Progenitor cell of endocrine pancreas (in vitro differentiated cells): ENCODE measurements at regions not wholly inside any gene's neighbourhood (a gene's known extent, or its start where the extent isn't known, plus 50 kb on each side); places are given as distances from the start of the nearest gene placed in this dataset.

Experiments used
- DNase-seq: peaks from one replicate; pipeline ENCODE4 v3.0.0; 2021; ENCODE audit warnings: low spot score; ENCODE audit not compliant: unreplicated experiment
- H3K27ac Mint-ChIP-seq: 2 replicates; pipeline ENCODE4 v1.8.0; 2021; ENCODE audit warnings: mild to moderate bottlenecking, moderate library complexity, mixed read lengths
- H3K27me3 Mint-ChIP-seq: 2 replicates; pipeline ENCODE4 v1.8.0; 2021; ENCODE audit warnings: mixed read lengths
- H3K36me3 Mint-ChIP-seq: 2 replicates; pipeline ENCODE4 v1.8.0; 2022; ENCODE audit warnings: mixed read lengths; ENCODE audit not compliant: insufficient read depth
- H3K4me1 Mint-ChIP-seq: 2 replicates; pipeline ENCODE4 v1.8.0; 2021; ENCODE audit warnings: low read depth, mixed read lengths
- H3K4me3 Mint-ChIP-seq: 2 replicates; pipeline ENCODE4 v1.8.0; 2021; ENCODE audit warnings: low read depth, mild to moderate bottlenecking, moderate library complexity, mixed read lengths
- H3K9me3 Mint-ChIP-seq: 2 replicates; pipeline ENCODE4 v1.8.0; 2021; ENCODE audit warnings: low read depth, mixed read lengths
- TF ChIP-seq, protein P1 (sequence below): fragments of 200-600 bp; sonication (generic); IDR thresholded peaks from one replicate; pipeline ENCODE4 v1.5.0; 2021; ENCODE audit warnings: antibody characterized with exemption, mild to moderate bottlenecking; ENCODE audit not compliant: unreplicated experiment

DNA sequence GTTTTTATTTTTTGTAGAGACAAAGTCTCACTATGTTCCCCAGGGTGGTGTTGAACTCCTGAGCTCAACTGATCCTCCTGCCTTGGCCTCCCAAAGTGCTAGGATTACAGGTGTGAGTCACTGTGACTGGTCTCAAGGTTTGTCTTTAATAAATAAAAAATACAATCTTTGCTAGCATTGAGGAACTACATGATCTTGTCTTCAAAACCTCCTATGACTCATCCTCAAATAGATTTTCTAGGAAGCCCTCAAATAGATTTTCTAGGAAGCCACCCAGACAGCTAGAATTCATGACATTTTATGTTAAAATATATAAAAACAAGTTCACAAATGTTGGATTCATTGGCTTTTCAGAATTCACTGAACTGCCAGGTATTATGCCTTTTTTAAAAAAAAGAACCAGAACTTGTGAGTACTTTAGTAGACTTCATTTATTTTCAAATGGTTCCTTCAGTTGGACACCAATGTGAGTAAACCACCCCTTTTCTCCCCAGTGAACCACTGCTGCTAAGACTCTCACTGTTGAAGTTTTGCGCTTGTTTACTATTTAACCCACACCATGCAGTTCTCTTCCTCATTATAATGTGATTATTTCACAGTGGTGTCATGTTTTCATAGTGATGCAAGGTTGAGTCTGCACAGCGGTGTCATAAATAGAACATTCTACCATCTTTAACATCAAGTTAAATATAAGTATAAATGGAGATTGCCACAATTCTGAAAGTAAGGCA is 303.9 kb downstream of the CASP12 start:
- Mint-ChIP-seq H3K36me3 (no peaks in the 10 kb centered on the region), H3K9me3 (no peaks in the 10 kb centered on the region), H3K27me3 (no peaks in the 10 kb centered on the region), H3K4me3 (no peak overlapping the region), H3K4me1 (peaks cover 4% of the 10 kb centered on the region), H3K27ac (no peak overlapping the region)
- DNase-seq = no peak
- TF ChIP-seq, protein P1, sequence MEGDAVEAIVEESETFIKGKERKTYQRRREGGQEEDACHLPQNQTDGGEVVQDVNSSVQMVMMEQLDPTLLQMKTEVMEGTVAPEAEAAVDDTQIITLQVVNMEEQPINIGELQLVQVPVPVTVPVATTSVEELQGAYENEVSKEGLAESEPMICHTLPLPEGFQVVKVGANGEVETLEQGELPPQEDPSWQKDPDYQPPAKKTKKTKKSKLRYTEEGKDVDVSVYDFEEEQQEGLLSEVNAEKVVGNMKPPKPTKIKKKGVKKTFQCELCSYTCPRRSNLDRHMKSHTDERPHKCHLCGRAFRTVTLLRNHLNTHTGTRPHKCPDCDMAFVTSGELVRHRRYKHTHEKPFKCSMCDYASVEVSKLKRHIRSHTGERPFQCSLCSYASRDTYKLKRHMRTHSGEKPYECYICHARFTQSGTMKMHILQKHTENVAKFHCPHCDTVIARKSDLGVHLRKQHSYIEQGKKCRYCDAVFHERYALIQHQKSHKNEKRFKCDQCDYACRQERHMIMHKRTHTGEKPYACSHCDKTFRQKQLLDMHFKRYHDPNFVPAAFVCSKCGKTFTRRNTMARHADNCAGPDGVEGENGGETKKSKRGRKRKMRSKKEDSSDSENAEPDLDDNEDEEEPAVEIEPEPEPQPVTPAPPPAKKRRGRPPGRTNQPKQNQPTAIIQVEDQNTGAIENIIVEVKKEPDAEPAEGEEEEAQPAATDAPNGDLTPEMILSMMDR = no peak

DNA sequence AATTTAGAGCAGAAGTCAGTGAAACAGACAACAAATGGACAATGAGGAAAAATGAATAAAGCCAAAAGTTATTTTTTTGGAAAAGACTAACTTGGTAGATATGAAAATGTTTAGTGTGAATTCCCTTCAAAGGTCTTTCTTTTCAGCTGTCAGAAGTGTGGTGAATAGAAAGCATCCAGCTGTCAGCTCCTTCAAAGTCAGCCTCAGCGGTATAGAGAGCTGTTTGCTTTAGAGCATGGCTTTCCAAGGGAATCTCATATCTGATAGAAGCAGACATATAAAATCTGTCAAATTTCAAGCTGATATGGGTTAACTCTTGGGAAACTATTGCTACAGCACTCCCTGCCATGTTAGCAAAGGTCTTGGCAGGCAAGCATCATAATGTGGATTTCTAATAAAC is 309.3 kb downstream of the CASP12 start:
- H3K4me3 Mint-ChIP-seq = no peak overlapping the region
- H3K27me3 Mint-ChIP-seq = no peaks in the 10 kb centered on the region
- no peak overlapping the region for H3K27ac Mint-ChIP-seq
- no peak for DNase-seq
- no peaks in the 10 kb centered on the region for H3K4me1 Mint-ChIP-seq
- TF ChIP-seq, protein P1 = no peak
- H3K9me3 Mint-ChIP-seq = no peaks in the 10 kb centered on the region
- no peaks in the 10 kb centered on the region for H3K36me3 Mint-ChIP-seq

DNA sequence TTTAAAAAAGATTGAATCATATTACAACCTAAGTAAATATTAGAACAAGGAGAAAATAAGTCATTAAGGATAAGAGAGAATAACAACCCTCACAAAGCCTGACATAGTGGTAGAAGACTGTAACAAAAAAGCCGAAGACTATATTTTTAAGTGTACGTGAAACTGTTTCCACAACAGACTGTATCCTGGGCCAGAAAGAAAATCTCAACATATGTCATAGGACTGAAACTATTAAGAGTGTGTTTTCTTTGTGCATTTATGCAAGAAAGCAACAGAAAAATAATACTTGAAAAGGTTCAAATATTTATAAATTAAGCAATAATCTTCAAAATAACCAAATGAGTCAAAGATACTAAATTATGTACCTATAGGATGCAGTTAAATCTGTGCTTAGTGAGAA is 309.8 kb downstream of the CASP12 start:
- TF ChIP-seq, protein P1 = no peak
- Mint-ChIP-seq H3K27me3 (no peaks in the 10 kb centered on the region), H3K4me1 (no peaks in the 10 kb centered on the region), H3K4me3 (no peak overlapping the region), H3K36me3 (no peaks in the 10 kb centered on the region), H3K9me3 (no peaks in the 10 kb centered on the region), H3K27ac (no peak overlapping the region)
- DNase-seq = no peak

DNA sequence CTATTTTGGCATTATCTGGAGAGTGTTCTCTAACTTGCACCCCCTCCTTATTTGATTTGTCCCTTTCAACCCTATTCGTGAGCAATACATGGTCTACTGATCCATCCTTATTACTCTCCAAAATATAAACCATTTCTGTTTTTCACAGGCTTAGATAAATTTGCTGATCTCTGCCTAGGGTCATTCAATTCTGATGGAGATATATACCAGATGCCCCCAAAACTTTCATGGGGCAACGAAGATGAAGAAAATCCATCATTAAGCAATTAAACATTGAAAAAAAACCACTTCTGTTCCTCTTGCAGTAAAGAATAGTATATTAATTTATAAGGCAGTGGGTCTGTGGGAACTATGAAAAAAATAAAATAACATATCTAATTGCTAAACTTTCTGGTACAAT is 313.4 kb downstream of the CASP12 start:
- Mint-ChIP-seq H3K36me3 (no peaks in the 10 kb centered on the region), H3K9me3 (no peaks in the 10 kb centered on the region), H3K27ac (no peak overlapping the region), H3K27me3 (no peaks in the 10 kb centered on the region), H3K4me3 (no peak overlapping the region), H3K4me1 (peaks cover 1% of the 10 kb centered on the region)
- TF ChIP-seq, protein P1 = no peak
- no peak for DNase-seq

DNA sequence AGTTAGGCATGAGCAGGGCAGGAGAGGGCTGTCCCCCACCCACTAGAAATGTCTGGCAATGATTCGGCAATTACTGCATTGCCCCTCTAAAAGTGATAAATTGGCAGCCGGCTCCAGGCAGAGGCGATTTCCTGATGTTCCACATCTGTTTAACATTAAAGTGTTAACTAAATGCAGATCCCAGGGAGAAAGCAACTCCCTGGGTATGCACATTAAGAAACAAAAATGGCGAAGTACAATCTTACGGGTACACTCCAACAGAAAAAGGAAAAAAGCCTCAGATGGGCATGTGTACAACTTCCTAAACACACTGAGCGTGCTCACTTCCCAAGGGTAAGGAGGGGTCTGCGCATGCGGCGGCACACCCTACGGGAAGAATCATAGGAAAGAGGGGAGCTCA is 314.4 kb downstream of the CASP12 start:
- H3K27ac Mint-ChIP-seq = no peak overlapping the region
- no peaks in the 10 kb centered on the region for H3K36me3 Mint-ChIP-seq
- no peak overlapping the region for H3K4me3 Mint-ChIP-seq
- DNase-seq = no peak
- peaks cover 1% of the 10 kb centered on the region for H3K4me1 Mint-ChIP-seq
- no peaks in the 10 kb centered on the region for H3K27me3 Mint-ChIP-seq
- H3K9me3 Mint-ChIP-seq = no peaks in the 10 kb centered on the region
- TF ChIP-seq, protein P1 = no peak
